Endothelial cell (in vitro differentiated cells): ENCODE measurements at regions not wholly inside any gene's neighbourhood (a gene's known extent, or its start where the extent isn't known, plus 50 kb on each side); places are given as distances from the start of the nearest gene placed in this dataset.
A peak's percentile ranks its signal among the peaks of the same experiment; 100 is the strongest.

Source experiments
- DNase-seq: peaks from one replicate; pipeline ENCODE4 v3.0.0; 2021; ENCODE audit warnings: low spot score
- H3K27ac Mint-ChIP-seq: one replicate; pipeline ENCODE4 v1.8.0; 2021; ENCODE audit warnings: mixed read lengths, inconsistent platforms; ENCODE audit not compliant: unreplicated experiment
- H3K27me3 Mint-ChIP-seq: one replicate; pipeline ENCODE4 v1.8.0; 2021; ENCODE audit warnings: mild to moderate bottlenecking, moderate library complexity, mixed read lengths, inconsistent platforms; ENCODE audit not compliant: unreplicated experiment
- H3K36me3 Mint-ChIP-seq: one replicate; pipeline ENCODE4 v1.8.0; 2021; ENCODE audit warnings: mild to moderate bottlenecking, low read depth, mixed read lengths, inconsistent platforms; ENCODE audit not compliant: unreplicated experiment
- H3K4me1 Mint-ChIP-seq: one replicate; pipeline ENCODE4 v1.8.0; 2021; ENCODE audit warnings: mild to moderate bottlenecking, mixed read lengths, inconsistent platforms; ENCODE audit not compliant: unreplicated experiment
- H3K4me3 Mint-ChIP-seq: one replicate; pipeline ENCODE4 v1.8.0; 2021; ENCODE audit warnings: mild to moderate bottlenecking, mixed read lengths, inconsistent platforms; ENCODE audit not compliant: unreplicated experiment
- H3K9me3 Mint-ChIP-seq: one replicate; pipeline ENCODE4 v1.8.0; 2021; ENCODE audit warnings: mixed read lengths, inconsistent platforms; ENCODE audit not compliant: unreplicated experiment
- CTCF ChIP-seq: fragments of 200-600 bp; sonication (generic); IDR thresholded peaks from one replicate; pipeline ENCODE4 v1.5.0; 2021; ENCODE audit warnings: antibody characterized with exemption; ENCODE audit not compliant: unreplicated experiment

GRCh38 chr7:115678086-115678982, 352.2 kb downstream of the TFEC start:
- no peak for TF ChIP-seq CTCF
- Mint-ChIP-seq H3K27ac (no peak overlapping the region), H3K36me3 (no peaks in the 10 kb centered on the region), H3K4me1 (no peaks in the 10 kb centered on the region), H3K9me3 (no peaks in the 10 kb centered on the region), H3K4me3 (no peak overlapping the region), H3K27me3 (peaks cover 3% of the 10 kb centered on the region)
- DNase-seq, result no peak

- H3K4me1 Mint-ChIP-seq, result no peaks in the 10 kb centered on the region
- TF ChIP-seq CTCF, result no peak
These were observed 353.9 kb downstream of the TFEC start for GRCh38 chr7:115676707-115677106.

GRCh38 chr7:115676080-115676479, 354.5 kb downstream of the TFEC start:
- peaks cover 3% of the 10 kb centered on the region for H3K27me3 Mint-ChIP-seq
- H3K9me3 Mint-ChIP-seq, result no peaks in the 10 kb centered on the region
- peak; percentile 11 for DNase-seq
- TF ChIP-seq CTCF, result no peak
- H3K27ac Mint-ChIP-seq, result no peak overlapping the region
- no peak overlapping the region for H3K4me3 Mint-ChIP-seq
- H3K4me1 Mint-ChIP-seq, result peaks cover 2% of the 10 kb centered on the region
- H3K36me3 Mint-ChIP-seq, result no peaks in the 10 kb centered on the region

More at GRCh38 chr7:115676707-115677106, 353.9 kb downstream of the TFEC start:
- Mint-ChIP-seq H3K9me3 (no peaks in the 10 kb centered on the region), H3K36me3 (no peaks in the 10 kb centered on the region), H3K27me3 (peaks cover 3% of the 10 kb centered on the region), H3K27ac (no peak overlapping the region), H3K4me3 (no peak overlapping the region)
- DNase-seq, result no peak

GRCh38 chr7:115674467-115675024, 356.0 kb downstream of the TFEC start:
- DNase-seq, result no peak
- no peak for TF ChIP-seq CTCF
- Mint-ChIP-seq H3K4me3 (no peak overlapping the region), H3K4me1 (peaks cover 8% of the 10 kb centered on the region), H3K27ac (no peak overlapping the region), H3K9me3 (no peaks in the 10 kb centered on the region), H3K27me3 (no peaks in the 10 kb centered on the region), H3K36me3 (no peaks in the 10 kb centered on the region)

GRCh38 chr7:115672024-115672423, 358.5 kb downstream of the TFEC start:
- TF ChIP-seq CTCF, result no peak
- H3K27ac Mint-ChIP-seq, result no peak overlapping the region

More at GRCh38 chr7:115672024-115672423, 358.5 kb downstream of the TFEC start:
- no peaks in the 10 kb centered on the region for H3K9me3 Mint-ChIP-seq
- H3K36me3 Mint-ChIP-seq, result no peaks in the 10 kb centered on the region
- H3K4me1 Mint-ChIP-seq, result peaks cover 8% of the 10 kb centered on the region
- no peaks in the 10 kb centered on the region for H3K27me3 Mint-ChIP-seq
- H3K4me3 Mint-ChIP-seq, result no peak overlapping the region
- no peak for DNase-seq
